NCI-H748 treated with DMSO at 0.1 percent for 48 hours (cell line): ENCODE measurements at regions not wholly inside any gene's neighbourhood (a gene's known extent, or its start where the extent isn't known, plus 50 kb on each side); places are given as distances from the start of the nearest gene placed in this dataset.
"Not testable (repeated sequence)": the region's sequence is repeated elsewhere in the genome, so short reads cannot be mapped to it uniquely, and the experiment has no call there.

ENCODE experiments used
- DNase-seq: peaks from one replicate; lab custom pipeline; 2025; lab: John Stamatoyannopoulos, UW

GRCh38 chr5:110304176-110304575 is 422.3 kb downstream of the TMEM232 start:
- DNase-seq, result no peak

- no peak for DNase-seq
Observed at GRCh38 chr5:110306650-110307049, 419.8 kb downstream of the TMEM232 start.

- DNase-seq, result no peak
Observed at GRCh38 chr5:110309222-110309621, 417.2 kb downstream of the TMEM232 start.

GRCh38 chr5:110316566-110316965 is 409.9 kb downstream of the TMEM232 start:
- DNase-seq, result not testable (repeated sequence)

- DNase-seq, result no peak
Observed at GRCh38 chr5:110321117-110321516, 405.4 kb downstream of the TMEM232 start.

GRCh38 chr5:110323357-110323756 is 403.1 kb downstream of the TMEM232 start:
- DNase-seq, result no peak

- no peak for DNase-seq
Observed at GRCh38 chr5:110323832-110324231, 402.6 kb downstream of the TMEM232 start.

- no peak for DNase-seq
Observed at GRCh38 chr5:110324876-110325275, 401.6 kb downstream of the TMEM232 start.

GRCh38 chr5:110329955-110330525 is 396.4 kb downstream of the TMEM232 start:
- no peak for DNase-seq

GRCh38 chr5:110333384-110333783 is 393.1 kb downstream of the TMEM232 start:
- DNase-seq, result no peak

GRCh38 chr5:110335361-110336066 is 391.0 kb downstream of the TMEM232 start:
- no peak for DNase-seq

GRCh38 chr5:110338341-110339083 is 388.0 kb downstream of the TMEM232 start:
- no peak for DNase-seq

GRCh38 chr5:110339399-110339798 is 387.1 kb downstream of the TMEM232 start:
- DNase-seq, result no peak

GRCh38 chr5:110341836-110342235 is 384.6 kb downstream of the TMEM232 start:
- DNase-seq, result no peak

- no peak for DNase-seq
Observed at GRCh38 chr5:110342683-110343082, 383.8 kb downstream of the TMEM232 start.

GRCh38 chr5:110343616-110344015 is 382.9 kb downstream of the TMEM232 start:
- no peak for DNase-seq

GRCh38 chr5:110345623-110346022 is 380.8 kb downstream of the TMEM232 start:
- DNase-seq, result no peak

- DNase-seq, result no peak
Observed at GRCh38 chr5:110346893-110347358, 379.5 kb downstream of the TMEM232 start.

GRCh38 chr5:110347781-110348180 is 378.7 kb downstream of the TMEM232 start:
- no peak for DNase-seq

- no peak for DNase-seq
Observed at GRCh38 chr5:110351430-110351829, 375.0 kb downstream of the TMEM232 start.

- DNase-seq, result no peak
Observed at GRCh38 chr5:110354311-110354710, 372.2 kb downstream of the TMEM232 start.

GRCh38 chr5:110354915-110355644 is 371.4 kb downstream of the TMEM232 start:
- no peak for DNase-seq
